ENCODE measurements at regions not wholly inside any gene's neighbourhood (a gene's known extent, or its start where the extent isn't known, plus 50 kb on each side); places are given as distances from the start of the nearest gene placed in this dataset.

- H3K36me3 Mint-ChIP-seq = no peaks in the 10 kb centered on the region
- H3K4me1 Mint-ChIP-seq (ENCODE audit: low read depth in 2 of 2) = no peaks in the 10 kb centered on the region
- H3K9me3 Mint-ChIP-seq = peaks cover 9% of the 10 kb centered on the region
- peaks cover 0 to 6% of the 10 kb centered on the region in 2 donors for H3K27me3 Mint-ChIP-seq
- ATAC-seq (no peak), DNase-seq (ENCODE audit: low spot score) (no peak)
- no peak overlapping the region for H3K27ac Mint-ChIP-seq
- no peak overlapping the region for H3K4me3 Mint-ChIP-seq
Measured at GRCh38 chr1:163512349-163512989, 190.7 kb downstream of the NUF2 start.

GRCh38 chr1:163523375-163524029 lies 201.7 kb downstream of the NUF2 start:
- ATAC-seq (no peak), DNase-seq (ENCODE audit: low spot score) (no peak)
- no peaks in the 10 kb centered on the region for H3K27me3 Mint-ChIP-seq
- H3K4me1 Mint-ChIP-seq (ENCODE audit: low read depth in 2 of 2) = no peaks in the 10 kb centered on the region
- no peak overlapping the region for H3K4me3 Mint-ChIP-seq
- no peaks in the 10 kb centered on the region for H3K9me3 Mint-ChIP-seq
- no peaks in the 10 kb centered on the region for H3K36me3 Mint-ChIP-seq
- H3K27ac Mint-ChIP-seq = no peak overlapping the region

- no peak for ATAC-seq
- Mint-ChIP-seq H3K4me1 (ENCODE audit: low read depth in 2 of 2) (no peaks in the 10 kb centered on the region), H3K27ac (no peak overlapping the region), H3K9me3 (no peaks in the 10 kb centered on the region), H3K27me3 (peaks cover 3 to 18% of the 10 kb centered on the region in 2 donors), H3K36me3 (no peaks in the 10 kb centered on the region), H3K4me3 (no peak overlapping the region)
- DNase-seq (ENCODE audit: low spot score) = no peak
Measured at GRCh38 chr1:163528710-163529348, 207.1 kb downstream of the NUF2 start.

- Mint-ChIP-seq H3K4me3 (no peak overlapping the region), H3K9me3 (no peaks in the 10 kb centered on the region), H3K27me3 (peaks cover 3 to 18% of the 10 kb centered on the region in 2 donors), H3K36me3 (no peaks in the 10 kb centered on the region), H3K4me1 (ENCODE audit: low read depth in 2 of 2) (no peaks in the 10 kb centered on the region), H3K27ac (no peak overlapping the region)
- ATAC-seq (no peak), DNase-seq (ENCODE audit: low spot score) (no peak)
Measured at GRCh38 chr1:163531345-163531744, 209.6 kb downstream of the NUF2 start.

GRCh38 chr1:163535401-163535800 lies 213.6 kb downstream of the NUF2 start:
- H3K9me3 Mint-ChIP-seq = no peaks in the 10 kb centered on the region
- peaks cover under 1 to 14% of the 10 kb centered on the region in 2 donors for H3K27me3 Mint-ChIP-seq
- ATAC-seq = no peak
- H3K4me1 Mint-ChIP-seq (ENCODE audit: low read depth in 2 of 2) = no peaks in the 10 kb centered on the region
- no peak for DNase-seq (ENCODE audit: low spot score)
- no peak overlapping the region for H3K27ac Mint-ChIP-seq
- H3K4me3 Mint-ChIP-seq = no peak overlapping the region
- no peaks in the 10 kb centered on the region for H3K36me3 Mint-ChIP-seq

- ATAC-seq (no peak), DNase-seq (ENCODE audit: low spot score) (no peak)
- H3K27ac Mint-ChIP-seq = no peak overlapping the region
- peaks cover 0 to 10% of the 10 kb centered on the region in 2 donors for H3K27me3 Mint-ChIP-seq
- H3K4me1 Mint-ChIP-seq (ENCODE audit: low read depth in 2 of 2) = no peaks in the 10 kb centered on the region
- H3K9me3 Mint-ChIP-seq = no peaks in the 10 kb centered on the region
- H3K4me3 Mint-ChIP-seq = no peak overlapping the region
- no peaks in the 10 kb centered on the region for H3K36me3 Mint-ChIP-seq
Measured at GRCh38 chr1:163535807-163536206, 214.1 kb downstream of the NUF2 start.

GRCh38 chr1:163537809-163538208 lies 216.1 kb downstream of the NUF2 start:
- H3K9me3 Mint-ChIP-seq = peaks cover 3% of the 10 kb centered on the region
- no peaks in the 10 kb centered on the region for H3K36me3 Mint-ChIP-seq
- DNase-seq (ENCODE audit: low spot score) = no peak
- H3K27ac Mint-ChIP-seq = no peak overlapping the region
- H3K4me1 Mint-ChIP-seq (ENCODE audit: low read depth in 2 of 2) = no peaks in the 10 kb centered on the region
- H3K27me3 Mint-ChIP-seq = peaks cover 0 to 5% of the 10 kb centered on the region in 2 donors
- ATAC-seq = no peak
- H3K4me3 Mint-ChIP-seq = no peak overlapping the region

- no peak for ATAC-seq
- peaks cover 3% of the 10 kb centered on the region for H3K9me3 Mint-ChIP-seq
Measured at GRCh38 chr1:163538667-163539066, 216.9 kb downstream of the NUF2 start.

GRCh38 chr1:163540727-163541126 lies 219.0 kb downstream of the NUF2 start:
- Mint-ChIP-seq H3K9me3 (peaks cover 3% of the 10 kb centered on the region), H3K4me3 (no peak overlapping the region), H3K4me1 (ENCODE audit: low read depth in 2 of 2) (no peaks in the 10 kb centered on the region), H3K27ac (no peak overlapping the region), H3K36me3 (no peaks in the 10 kb centered on the region), H3K27me3 (no peaks in the 10 kb centered on the region)
- ATAC-seq = no peak
- no peak for DNase-seq (ENCODE audit: low spot score)

More at GRCh38 chr1:163538667-163539066, 216.9 kb downstream of the NUF2 start:
- Mint-ChIP-seq H3K27me3 (no peaks in the 10 kb centered on the region), H3K4me1 (ENCODE audit: low read depth in 2 of 2) (no peaks in the 10 kb centered on the region), H3K4me3 (no peak overlapping the region), H3K27ac (no peak overlapping the region), H3K36me3 (no peaks in the 10 kb centered on the region)
- DNase-seq (ENCODE audit: low spot score) = no peak

GRCh38 chr1:163544441-163544840 lies 222.7 kb downstream of the NUF2 start:
- H3K27me3 Mint-ChIP-seq = no peaks in the 10 kb centered on the region
- H3K4me1 Mint-ChIP-seq (ENCODE audit: low read depth in 2 of 2) = no peaks in the 10 kb centered on the region
- no peak for DNase-seq (ENCODE audit: low spot score)
- no peak overlapping the region for H3K27ac Mint-ChIP-seq
- H3K9me3 Mint-ChIP-seq = peaks cover 3% of the 10 kb centered on the region
- no peak for ATAC-seq
- H3K4me3 Mint-ChIP-seq = no peak overlapping the region
- H3K36me3 Mint-ChIP-seq = no peaks in the 10 kb centered on the region

GRCh38 chr1:163558162-163558561 lies 236.4 kb downstream of the NUF2 start:
- no peak overlapping the region for H3K4me3 Mint-ChIP-seq
- no peaks in the 10 kb centered on the region for H3K4me1 Mint-ChIP-seq (ENCODE audit: low read depth in 2 of 2)
- H3K9me3 Mint-ChIP-seq = peaks cover 8% of the 10 kb centered on the region
- peaks cover 0 to 14% of the 10 kb centered on the region in 2 donors for H3K27me3 Mint-ChIP-seq
- no peak for DNase-seq (ENCODE audit: low spot score)
- ATAC-seq = no peak
- H3K36me3 Mint-ChIP-seq = no peaks in the 10 kb centered on the region
- no peak overlapping the region for H3K27ac Mint-ChIP-seq

GRCh38 chr1:163561580-163562295 lies 240.0 kb downstream of the NUF2 start:
- Mint-ChIP-seq H3K27me3 (no peaks in the 10 kb centered on the region), H3K9me3 (no peaks in the 10 kb centered on the region)
- ATAC-seq = no peak

GRCh38 chr1:163562355-163562754 lies 240.6 kb downstream of the NUF2 start:
- Mint-ChIP-seq H3K27me3 (no peaks in the 10 kb centered on the region), H3K36me3 (no peaks in the 10 kb centered on the region), H3K4me1 (ENCODE audit: low read depth in 2 of 2) (no peaks in the 10 kb centered on the region), H3K9me3 (no peaks in the 10 kb centered on the region), H3K4me3 (no peak overlapping the region), H3K27ac (no peak overlapping the region)
- DNase-seq (ENCODE audit: low spot score) = no peak
- ATAC-seq = no peak

More at GRCh38 chr1:163561580-163562295, 240.0 kb downstream of the NUF2 start:
- no peaks in the 10 kb centered on the region for H3K4me1 Mint-ChIP-seq (ENCODE audit: low read depth in 2 of 2)
- no peaks in the 10 kb centered on the region for H3K36me3 Mint-ChIP-seq
- no peak overlapping the region for H3K4me3 Mint-ChIP-seq
- no peak overlapping the region for H3K27ac Mint-ChIP-seq
- no peak for DNase-seq (ENCODE audit: low spot score)

- Mint-ChIP-seq H3K9me3 (no peaks in the 10 kb centered on the region), H3K36me3 (no peaks in the 10 kb centered on the region), H3K4me1 (ENCODE audit: low read depth in 2 of 2) (no peaks in the 10 kb centered on the region), H3K4me3 (no peak overlapping the region), H3K27me3 (no peaks in the 10 kb centered on the region), H3K27ac (no peak overlapping the region)
- DNase-seq (ENCODE audit: low spot score) (no peak), ATAC-seq (no peak)
Measured at GRCh38 chr1:163565166-163565565, 243.4 kb downstream of the NUF2 start.

Data from natural killer cell treated with Interleukin-12 subunit alpha and Interleukin-12 subunit beta and Interleukin-15 and Interleukin-18, amount 100 ng/mL, for 72 hours (primary cell).